ENCODE measurements at regions not wholly inside any gene's neighbourhood (a gene's known extent, or its start where the extent isn't known, plus 50 kb on each side); places are given as distances from the start of the nearest gene placed in this dataset.

GRCh38 chrX:44690129-44690528 lies 147.5 kb upstream of the FUNDC1 start:
- ChIA-PET CTCF (ENCODE audit: partially characterized antibody) (no interaction called here), POLR2A (ENCODE audit: partially characterized antibody) (no interaction called here)
- Histone ChIP-seq H3K9ac (replicated peaks in 1 of 4; ENCODE audit: extremely low read depth in 1 of 4, low read depth in 3 of 4, low read length in 3 of 4) (no peak overlapping the region), H3K4me1 (replicated peaks in 1 of 4; ENCODE audit: control insufficient read depth in 3 of 4, insufficient read depth in 4 of 4, low read length in 3 of 4) (no peaks in the 10 kb centered on the region), H2AFZ (ENCODE audit: low read length) (no peak overlapping the region), H2BK15ac (ENCODE audit: low read length) (no peak overlapping the region), H3K9me3 (ENCODE audit: insufficient read depth in 2 of 2, low read depth in 1 of 2, low read length in 1 of 2) (no peaks in the 10 kb centered on the region), H2AK5ac (ENCODE audit: low read depth, low read length) (no peak overlapping the region), H4K8ac (ENCODE audit: extremely low read depth, insufficient read depth, low read length) (no peak overlapping the region), H3K27ac (ENCODE audit: low read depth, low read length) (no peak overlapping the region), H3K18ac (ENCODE audit: extremely low read depth, low read length) (no peak overlapping the region), H3K56ac (replicated peaks; ENCODE audit: insufficient read length, low read depth, low read length) (no peak overlapping the region), H2BK12ac (ENCODE audit: low read depth, low read length) (no peak overlapping the region), H2BK5ac (ENCODE audit: low read depth, low read length) (no peak overlapping the region), H3K4ac (replicated peaks; ENCODE audit: insufficient read length, low read depth, low read length) (no peak overlapping the region), H4K20me1 (replicated peaks in 1 of 2; ENCODE audit: control insufficient read depth in 1 of 2, insufficient read depth in 2 of 2, low read length in 2 of 2) (no peaks in the 10 kb centered on the region), H4K91ac (replicated peaks; ENCODE audit: insufficient read length, low read length) (no peak overlapping the region), H2BK20ac (ENCODE audit: low read length) (no peak overlapping the region), H3K4me3 (ENCODE audit: extremely low read depth in 1 of 4, insufficient read depth in 2 of 4, low read depth in 3 of 4, low read length in 4 of 4) (no peak overlapping the region), H3K14ac (ENCODE audit: insufficient read length) (no peak overlapping the region), H3K79me2 (ENCODE audit: control insufficient read depth in 1 of 2, insufficient read depth in 2 of 2, low read length in 2 of 2) (no peaks in the 10 kb centered on the region), H3K79me1 (ENCODE audit: low read depth, low read length) (no peaks in the 10 kb centered on the region), H4K5ac (ENCODE audit: insufficient read length, low read depth, low read length) (no peak overlapping the region), H3K23ac (ENCODE audit: insufficient read length) (no peak overlapping the region), H3K36me3 (ENCODE audit: control insufficient read depth in 2 of 4, insufficient read depth in 4 of 4, low read length in 3 of 4) (no peaks in the 10 kb centered on the region), H3K23me2 (ENCODE audit: low read depth, low read length) (no peaks in the 10 kb centered on the region), H3K27me3 (replicated peaks in 1 of 4; ENCODE audit: control insufficient read depth in 3 of 4, extremely low read depth in 1 of 4, insufficient read depth in 3 of 4, low read length in 3 of 4) (no peaks in the 10 kb centered on the region), H3K4me2 (ENCODE audit: insufficient read depth in 1 of 2, low read depth in 2 of 2, low read length in 2 of 2) (no peak overlapping the region), H2BK120ac (replicated peaks; ENCODE audit: low read depth, low read length) (no peak overlapping the region)
- WGBS, 2 experiments (ENCODE audit: extremely low coverage in 1 of 2, insufficient coverage in 1 of 2, insufficient read length in 1 of 2, insufficient replicate concordance in 2 of 2, low coverage in 1 of 2, low lambda C conversion rate in 2 of 2, missing lambda C conversion rate in 1 of 2) = 80% methylated on average over 1 of the region's 2 CpGs; no CpG with 5 or more reads in 1 of the 2 experiments
- FAIRE-seq (no peak), DNase-seq (ENCODE audit: low read depth in 1 of 2, low spot score in 2 of 2) (no peak)
- no peak for TF ChIP-seq POLR2AphosphoS5 (IDR thresholded peaks at IDR 0.05; ENCODE audit: low read depth, low read length)
- no peak for TF ChIP-seq CTCF (IDR thresholded peaks at IDR 0.05; ENCODE audit: control extremely low read depth in 1 of 3, insufficient read depth in 1 of 3, low read depth in 1 of 3, low read length in 3 of 3)
